ENCODE measurements at regions not wholly inside any gene's neighbourhood (a gene's known extent, or its start where the extent isn't known, plus 50 kb on each side); places are given as distances from the start of the nearest gene placed in this dataset.

GRCh38 chr14:56716705-56717104 lies 93.6 kb downstream of the OTX2 start:
- TF ChIP-seq RAD21 (IDR thresholded peaks at IDR 0.05; ENCODE audit: low read depth) (no peak), USF1 (IDR thresholded peaks at IDR 0.05) (no peak), ZBTB7A (IDR thresholded peaks at IDR 0.05; ENCODE audit: low read depth) (no peak), MAX (IDR thresholded peaks at IDR 0.05) (no peak), NFIC (IDR thresholded peaks at IDR 0.05) (no peak), TEAD4 (IDR thresholded peaks at IDR 0.05) (no peak), TCF12 (IDR thresholded peaks at IDR 0.05; ENCODE audit: low read depth) (no peak), YY1 (IDR thresholded peaks at IDR 0.05; ENCODE audit: low read depth) (no peak), REST (IDR thresholded peaks at IDR 0.05; ENCODE audit: low read depth) (no peak), CREB1 (IDR thresholded peaks at IDR 0.05; ENCODE audit: low read depth) (no peak), EP300 (IDR thresholded peaks at IDR 0.05; ENCODE audit: borderline replicate concordance) (no peak), CEBPB (IDR thresholded peaks at IDR 0.05) (no peak), TAF1 (IDR thresholded peaks at IDR 0.05; ENCODE audit: low read depth) (no peak)

- TF ChIP-seq ZBTB7A (IDR thresholded peaks at IDR 0.05; ENCODE audit: low read depth) = no peak
Measured at GRCh38 chr14:56715938-56716337, 94.3 kb downstream of the OTX2 start.

GRCh38 chr14:56709201-56709600 lies 101.1 kb downstream of the OTX2 start:
- TF ChIP-seq CREB1 (IDR thresholded peaks at IDR 0.05; ENCODE audit: low read depth) (no peak), CEBPB (IDR thresholded peaks at IDR 0.05) (no peak), REST (IDR thresholded peaks at IDR 0.05; ENCODE audit: low read depth) (no peak), MAX (IDR thresholded peaks at IDR 0.05) (no peak), EP300 (IDR thresholded peaks at IDR 0.05; ENCODE audit: borderline replicate concordance) (no peak), TEAD4 (IDR thresholded peaks at IDR 0.05) (no peak), NFIC (IDR thresholded peaks at IDR 0.05) (no peak), USF1 (IDR thresholded peaks at IDR 0.05) (no peak), TAF1 (IDR thresholded peaks at IDR 0.05; ENCODE audit: low read depth) (no peak), TCF12 (IDR thresholded peaks at IDR 0.05; ENCODE audit: low read depth) (no peak), FOXM1 (IDR thresholded peaks at IDR 0.05; ENCODE audit: borderline replicate concordance, low read depth) (no peak), EGR1 (IDR thresholded peaks at IDR 0.05) (no peak), YY1 (IDR thresholded peaks at IDR 0.05; ENCODE audit: low read depth) (no peak), RAD21 (IDR thresholded peaks at IDR 0.05; ENCODE audit: low read depth) (no peak), ZBTB7A (IDR thresholded peaks at IDR 0.05; ENCODE audit: low read depth) (no peak)

- TF ChIP-seq REST (IDR thresholded peaks at IDR 0.05; ENCODE audit: low read depth) = no peak
- TF ChIP-seq CREB1 (IDR thresholded peaks at IDR 0.05; ENCODE audit: low read depth) = no peak
- no peak for TF ChIP-seq TCF12 (IDR thresholded peaks at IDR 0.05; ENCODE audit: low read depth)
- TF ChIP-seq TEAD4 (IDR thresholded peaks at IDR 0.05) = no peak
Measured at GRCh38 chr14:56708704-56709103, 101.6 kb downstream of the OTX2 start.

- TF ChIP-seq CEBPB (IDR thresholded peaks at IDR 0.05) (no peak), YY1 (IDR thresholded peaks at IDR 0.05; ENCODE audit: low read depth) (no peak), USF1 (IDR thresholded peaks at IDR 0.05) (no peak), CREB1 (IDR thresholded peaks at IDR 0.05; ENCODE audit: low read depth) (no peak), EGR1 (IDR thresholded peaks at IDR 0.05) (no peak), REST (IDR thresholded peaks at IDR 0.05; ENCODE audit: low read depth) (no peak), EP300 (IDR thresholded peaks at IDR 0.05; ENCODE audit: borderline replicate concordance) (no peak), RAD21 (IDR thresholded peaks at IDR 0.05; ENCODE audit: low read depth) (no peak), ZBTB7A (IDR thresholded peaks at IDR 0.05; ENCODE audit: low read depth) (no peak), MAX (IDR thresholded peaks at IDR 0.05) (no peak)
Measured at GRCh38 chr14:56703947-56704346, 106.3 kb downstream of the OTX2 start.
